AG04450 (cell line): ENCODE measurements at regions not wholly inside any gene's neighbourhood (a gene's known extent, or its start where the extent isn't known, plus 50 kb on each side); places are given as distances from the start of the nearest gene placed in this dataset.

ENCODE experiments used
- CTCF ChIA-PET: fragments of 300-600, 350-600 bp; formaldehyde crosslinking; extraction: SDS; loops from one replicate; lab custom pipeline; 2022; ENCODE audit warnings: antibody characterized with exemption, inconsistent platforms; lab: Charles Lee
- POLR2A ChIA-PET: fragments of 350-600 bp; formaldehyde crosslinking; extraction: SDS; loops from one replicate; lab custom pipeline; 2021; ENCODE audit warnings: antibody characterized with exemption, inconsistent platforms; lab: Yijun Ruan, JAX
- DNase-seq: peaks from one replicate; pipeline ENCODE4 v3.0.0-alpha.2; 2011; ENCODE audit warnings: low read depth, low spot score
- H3K27ac ChIP-seq: one replicate; pipeline ENCODE4 v1.5.1; 2012; ENCODE audit warnings: low read depth, low read length, control low read depth
- H3K27me3 ChIP-seq: one replicate; pipeline ENCODE4 v1.6.0; 2012; ENCODE audit warnings: low read length; ENCODE audit not compliant: control insufficient read depth, insufficient read depth
- H3K4me3 ChIP-seq: 2 replicates; pipeline ENCODE4 v1.5.1; 2011; ENCODE audit warnings: mild to moderate bottlenecking, low read depth, low read length, control low read depth
- H3K9me3 ChIP-seq: 2 replicates; pipeline ENCODE4 v1.5.1; 2012; ENCODE audit warnings: low read length; ENCODE audit not compliant: control insufficient read depth, insufficient read depth
- TF ChIP-seq, protein P1 (sequence below): IDR thresholded peaks from 2 replicates; pipeline ENCODE4 v1.5.1; 2011; ENCODE audit warnings: low read depth, low read length, control low read depth, inconsistent platforms

DNA sequence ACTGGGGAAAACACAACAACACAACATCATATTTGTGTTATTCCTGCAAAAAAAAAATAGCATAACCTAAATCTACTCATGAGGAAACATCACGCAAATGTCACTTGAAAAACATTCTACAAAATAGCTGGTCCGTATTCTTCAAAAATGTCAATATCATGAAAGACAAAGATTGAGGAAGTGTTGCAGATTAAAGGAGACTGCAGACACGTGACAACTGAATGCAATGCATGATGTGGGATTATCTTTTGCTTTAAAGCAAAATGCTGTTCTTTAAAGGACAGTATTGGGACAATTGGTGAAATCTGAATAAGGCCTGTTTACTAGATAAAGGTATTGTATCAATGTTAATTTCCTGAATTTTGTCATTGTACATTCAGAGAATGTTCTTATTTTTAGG lies 157.7 kb downstream of the SMIM20 start:
- Histone ChIP-seq H3K27ac (no peak overlapping the region), H3K4me3 (no peak overlapping the region), H3K9me3 (no peaks in the 10 kb centered on the region; the same call in 1 of the 2 replicates), H3K27me3 (no peaks in the 10 kb centered on the region)
- no peak for DNase-seq
- CTCF ChIA-PET: interaction anchor here (1.7 kb wide), 1 partner anchor 10 kb away, joined by 5 read pairs; no protein-coding TSS in a partner anchor
- POLR2A ChIA-PET: no interaction called here
- TF ChIP-seq, protein P1, sequence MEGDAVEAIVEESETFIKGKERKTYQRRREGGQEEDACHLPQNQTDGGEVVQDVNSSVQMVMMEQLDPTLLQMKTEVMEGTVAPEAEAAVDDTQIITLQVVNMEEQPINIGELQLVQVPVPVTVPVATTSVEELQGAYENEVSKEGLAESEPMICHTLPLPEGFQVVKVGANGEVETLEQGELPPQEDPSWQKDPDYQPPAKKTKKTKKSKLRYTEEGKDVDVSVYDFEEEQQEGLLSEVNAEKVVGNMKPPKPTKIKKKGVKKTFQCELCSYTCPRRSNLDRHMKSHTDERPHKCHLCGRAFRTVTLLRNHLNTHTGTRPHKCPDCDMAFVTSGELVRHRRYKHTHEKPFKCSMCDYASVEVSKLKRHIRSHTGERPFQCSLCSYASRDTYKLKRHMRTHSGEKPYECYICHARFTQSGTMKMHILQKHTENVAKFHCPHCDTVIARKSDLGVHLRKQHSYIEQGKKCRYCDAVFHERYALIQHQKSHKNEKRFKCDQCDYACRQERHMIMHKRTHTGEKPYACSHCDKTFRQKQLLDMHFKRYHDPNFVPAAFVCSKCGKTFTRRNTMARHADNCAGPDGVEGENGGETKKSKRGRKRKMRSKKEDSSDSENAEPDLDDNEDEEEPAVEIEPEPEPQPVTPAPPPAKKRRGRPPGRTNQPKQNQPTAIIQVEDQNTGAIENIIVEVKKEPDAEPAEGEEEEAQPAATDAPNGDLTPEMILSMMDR: no peak

DNA sequence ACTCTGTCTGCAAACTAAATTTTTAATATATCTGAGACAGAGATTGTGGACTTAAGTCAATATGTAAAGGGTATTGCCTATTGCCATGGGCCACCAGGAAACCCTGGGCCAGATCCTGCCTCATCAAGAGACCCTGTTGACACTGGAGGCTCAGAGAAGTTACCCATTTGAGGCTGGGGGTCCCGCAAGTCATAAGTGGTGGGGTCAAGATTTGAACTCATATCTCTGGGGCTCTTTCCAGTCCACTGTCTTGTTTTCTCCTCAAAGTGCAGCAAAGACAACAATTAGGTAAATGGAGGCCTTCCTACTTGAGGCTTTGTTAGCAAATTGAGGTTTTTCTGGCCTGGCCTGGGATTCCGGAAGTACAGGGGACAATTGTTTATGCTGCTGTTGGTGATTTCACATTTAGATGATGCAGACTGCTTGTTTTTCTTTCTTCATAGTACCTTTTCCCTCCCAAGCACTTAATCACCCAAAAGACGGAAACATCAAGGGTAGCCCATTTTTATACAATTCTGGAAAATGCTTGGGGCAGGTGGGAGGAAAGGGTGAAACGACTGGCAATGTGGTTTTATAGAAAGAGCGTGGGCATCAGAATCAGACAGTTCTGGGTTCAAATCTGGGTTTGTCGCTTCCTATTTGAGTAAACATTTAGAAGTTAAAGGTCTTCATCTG lies 160.0 kb downstream of the SMIM20 start:
- no peak for DNase-seq
- ChIA-PET POLR2A (no interaction called here), CTCF (interaction anchor here (1.0 kb wide), 1 partner anchor 10 kb away, joined by 4 read pairs; no protein-coding TSS in a partner anchor)
- no peak overlapping the region for H3K4me3 ChIP-seq
- H3K27me3 ChIP-seq: no peaks in the 10 kb centered on the region
- H3K9me3 ChIP-seq: no peaks in the 10 kb centered on the region; the same call in none of the 2 replicates
- TF ChIP-seq, protein P1: no peak
- H3K27ac ChIP-seq: no peak overlapping the region

DNA sequence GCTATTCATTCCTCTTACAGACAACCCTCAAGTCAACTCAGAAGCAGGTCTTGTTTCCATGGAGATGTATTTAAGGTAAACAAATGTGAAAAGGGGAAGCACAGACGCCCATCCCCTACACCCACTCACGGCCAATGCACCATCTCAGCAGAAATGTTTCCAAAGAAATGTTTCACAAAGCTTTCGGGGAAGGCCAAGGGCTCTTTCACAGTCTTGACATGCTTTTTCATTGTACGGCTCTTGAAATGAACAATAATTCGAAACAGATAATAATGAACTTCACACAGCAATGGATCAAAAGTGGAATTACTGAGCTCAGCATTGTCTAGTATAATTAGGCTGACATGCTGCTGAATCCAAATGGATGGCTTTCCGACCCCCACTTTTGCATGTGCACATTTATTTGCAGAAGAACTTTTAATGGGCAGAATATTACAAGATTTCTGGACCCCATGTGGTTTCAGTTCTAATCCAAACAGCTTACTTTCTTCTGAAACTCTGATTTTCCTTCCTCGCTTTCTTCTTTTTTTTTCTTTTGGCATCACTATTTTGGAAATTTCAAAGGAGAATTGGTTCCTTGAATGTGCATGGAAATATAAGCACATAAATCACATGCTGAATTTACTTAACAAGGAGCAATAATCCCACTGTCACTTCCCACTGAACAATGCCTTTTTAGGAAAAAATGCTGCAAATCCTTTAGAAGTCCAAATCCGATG lies 160.9 kb downstream of the SMIM20 start:
- CTCF ChIA-PET: interaction anchor here (1.0 kb wide), 1 partner anchor 9 kb away, joined by 4 read pairs; no protein-coding TSS in a partner anchor

DNA sequence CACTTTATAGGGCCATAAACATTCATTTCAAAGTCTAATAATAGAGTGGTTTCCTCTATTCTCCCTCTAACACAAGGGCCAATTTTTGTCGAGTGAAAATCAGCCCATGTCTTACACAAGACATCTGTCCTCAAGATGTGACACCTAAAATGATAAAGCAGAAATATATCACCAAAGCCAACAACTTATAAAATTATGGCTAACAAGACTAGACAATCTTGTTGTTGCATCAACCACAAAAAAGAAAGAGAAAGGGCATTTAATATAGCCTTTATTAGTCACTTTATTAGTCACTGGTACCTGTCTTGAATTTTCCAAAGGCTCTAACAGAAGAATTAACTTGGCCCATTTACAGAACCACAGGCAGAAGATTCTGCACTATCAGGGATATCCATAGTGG lies 161.6 kb downstream of the SMIM20 start:
- H3K27me3 ChIP-seq: no peaks in the 10 kb centered on the region

More for the DNA sequence above, 160.9 kb downstream of the SMIM20 start:
- TF ChIP-seq, protein P1: no peak
- no peak overlapping the region for H3K4me3 ChIP-seq
- POLR2A ChIA-PET: no interaction called here
- no peaks in the 10 kb centered on the region; the same call in none of the 2 replicates for H3K9me3 ChIP-seq
- H3K27me3 ChIP-seq: no peaks in the 10 kb centered on the region
- DNase-seq: no peak
- H3K27ac ChIP-seq: no peak overlapping the region

More for the DNA sequence above, 161.6 kb downstream of the SMIM20 start:
- no peak for DNase-seq
- TF ChIP-seq, protein P1: no peak
- Histone ChIP-seq H3K9me3 (no peaks in the 10 kb centered on the region; the same call in none of the 2 replicates), H3K27ac (no peak overlapping the region), H3K4me3 (no peak overlapping the region)
- ChIA-PET CTCF (interaction anchor here (1.5 kb wide), 1 partner anchor 249 kb away, joined by 3 read pairs; no protein-coding TSS in a partner anchor), POLR2A (no interaction called here)
